K562 (cell line): ENCODE measurements at regions not wholly inside any gene's neighbourhood (a gene's known extent, or its start where the extent isn't known, plus 50 kb on each side); places are given as distances from the start of the nearest gene placed in this dataset.

Source experiments
- ATAC-seq: fragments of 200-7000 bp; cut with Tn5 transposase; 3 replicates; pipeline ENCODE4 v1.9.1; 2020; ENCODE audit warnings: moderate library complexity
- BruUV-seq: library from RNA; stranded (reverse); fragments of 400-500 nt; replicated peaks from 2 replicates; lab custom pipeline; 2021; lab: Mats Ljungman, UMichigan
- CTCF ChIA-PET: fragments of 300-600 bp; formaldehyde crosslinking; extraction: SDS; loops from one replicate; lab custom pipeline; 2021; ENCODE audit warnings: low intra/inter-chr PET ratio; lab: Yijun Ruan, JAX
- POLR2A ChIA-PET: fragments of 300-600, 350-650 bp; sonication (Branson Sonifier 250); formaldehyde crosslinking; extraction: SDS; loops from one replicate; lab custom pipeline; 2021; ENCODE audit warnings: antibody characterized with exemption, inconsistent platforms; lab: Yijun Ruan, JAX
- DNase-seq, 4 experiments: peaks; one replicate each; pipeline versions ENCODE4 v3.0.0 to v3.0.0-alpha.2; 2011 to 2018; ENCODE audit warnings: low spot score in 3 of 4, mixed read lengths in 3 of 4; ENCODE audit errors: extremely low read depth in 1 of 4
- FAIRE-seq: peaks from 2 replicates; lab custom pipeline; 2011; peaks lifted over from hg19 to GRCh38; lab: Jason Lieb, UNC
- H2AFZ ChIP-seq: 2 replicates; pipeline ENCODE4 v1.6.0; 2011; ENCODE audit warnings: low read depth, low read length, control low read depth, inconsistent platforms
- H3K27ac ChIP-seq: fragments of 200-600 bp; 3 replicates; pipeline ENCODE4 v1.8.0; 2011; ENCODE audit warnings: low read depth, mild to moderate bottlenecking, control low read depth, inconsistent platforms, low read length, moderate library complexity, mixed read lengths; ENCODE audit errors: extremely low read depth
- H3K27me3 ChIP-seq, 2 experiments: fragments of 300-600 bp in 1 of 2; 2 replicates in 1 of 2; 3 replicates in 1 of 2; pipeline versions ENCODE4 v1.6.0 to v1.8.0; 2011; ENCODE audit warnings: inconsistent platforms in 2 of 2, low read length in 2 of 2, mild to moderate bottlenecking in 1 of 2, mixed read lengths in 1 of 2, moderate library complexity in 1 of 2; ENCODE audit not compliant: control insufficient read depth in 2 of 2, insufficient read depth in 2 of 2
- H3K36me3 ChIP-seq: fragments of 300-600 bp; 3 replicates; pipeline ENCODE4 v1.8.0; 2011; ENCODE audit warnings: mild to moderate bottlenecking, low read length, inconsistent platforms; ENCODE audit not compliant: control insufficient read depth, insufficient read depth
- H3K4me1 ChIP-seq, 2 experiments: fragments of 200-600 bp in 1 of 2; replicated peaks in 1 of 2; 2 replicates in 1 of 2; 3 replicates in 1 of 2; pipeline versions ENCODE4 v1.5.1 to v1.8.0; 2011; ENCODE audit warnings: inconsistent platforms in 2 of 2, low read length in 2 of 2, mild to moderate bottlenecking in 1 of 2, mixed read lengths in 1 of 2, moderate library complexity in 1 of 2; ENCODE audit not compliant: control insufficient read depth in 2 of 2, insufficient read depth in 2 of 2
- H3K4me2 ChIP-seq: 2 replicates; pipeline ENCODE4 v1.6.1; 2011; ENCODE audit warnings: low read length, control low read depth, inconsistent platforms, mixed read lengths; ENCODE audit not compliant: insufficient read depth
- H3K4me3 ChIP-seq: fragments of 200-600 bp; sonication (generic), shearing (Covaris generic); 2 replicates; pipeline ENCODE4 v1.5.1; 2016; ENCODE audit warnings: control low read depth, inconsistent platforms
- H3K79me2 ChIP-seq: fragments of 200-600 bp; 3 replicates; pipeline ENCODE4 v1.8.0; 2011; ENCODE audit warnings: low read length, inconsistent platforms; ENCODE audit not compliant: control insufficient read depth, insufficient read depth
- H3K9ac ChIP-seq, 2 experiments: 2 replicates each; pipeline versions ENCODE4 v1.6.0 to v1.6.1; 2011; ENCODE audit warnings: low read depth in 2 of 2, low read length in 2 of 2, control low read depth in 1 of 2, inconsistent platforms in 1 of 2, mild to moderate bottlenecking in 1 of 2, mixed read lengths in 1 of 2; ENCODE audit not compliant: insufficient read depth in 1 of 2
- H3K9me1 ChIP-seq: one replicate; pipeline ENCODE4 v1.6.0; 2011; ENCODE audit warnings: inconsistent platforms, mild to moderate bottlenecking, low read length, moderate library complexity; ENCODE audit not compliant: control insufficient read depth, insufficient read depth
- H3K9me3 ChIP-seq: replicated peaks from 2 replicates; pipeline ENCODE4 v1.5.1; 2011; ENCODE audit warnings: low read depth, low read length, inconsistent platforms; ENCODE audit not compliant: control insufficient read depth, insufficient read depth
- H4K20me1 ChIP-seq: replicated peaks from 2 replicates; pipeline ENCODE4 v1.6.1; 2011; ENCODE audit warnings: low read length, inconsistent platforms, mixed read lengths; ENCODE audit not compliant: control insufficient read depth, insufficient read depth
- CTCF ChIP-seq, 3 experiments: IDR thresholded peaks in 2 of 3; conservative IDR thresholded peaks in 1 of 3; 2 replicates each; pipeline ENCODE4 v1.5.1; 2011 to 2012; ENCODE audit warnings: low read length in 3 of 3, mild to moderate bottlenecking in 3 of 3, control low read depth in 2 of 3, improper control_type of control experiment in 1 of 3, inconsistent platforms in 1 of 3, low read depth in 1 of 3, mixed read lengths in 1 of 3, moderate library complexity in 1 of 3; ENCODE audit not compliant: insufficient read depth in 2 of 3
- MTA2 ChIP-seq: fragments of 450-650 bp; IDR thresholded peaks from 2 replicates; pipeline ENCODE4 v1.6.1; 2016; ENCODE audit warnings: low read depth
- PHB2 ChIP-seq: fragments of 450-650 bp; IDR thresholded peaks from 2 replicates; pipeline ENCODE4 v1.6.1; 2017; ENCODE audit warnings: low read depth
- PHF8 ChIP-seq: fragments of 200-600 bp; sonication (generic); IDR thresholded peaks from 2 replicates; pipeline ENCODE4 v1.6.1; 2012; ENCODE audit warnings: mixed run types, mild to moderate bottlenecking, inconsistent platforms, low read length, moderate library complexity, borderline replicate concordance
- RFX7 ChIP-seq: fragments of 250-450 bp; sonication (Bioruptor Pico); IDR thresholded peaks from 2 replicates; pipeline ENCODE4 v1.5.1; 2021; ENCODE audit warnings: mild to moderate bottlenecking
- SMARCA5 ChIP-seq: fragments of 450-650 bp; IDR thresholded peaks from 2 replicates; pipeline ENCODE4 v1.6.1; 2016
- ZBTB17 ChIP-seq: fragments of 450-650 bp; formaldehyde crosslinking; IDR thresholded peaks from 2 replicates; pipeline ENCODE4 v1.4.0; 2020; ENCODE audit warnings: mild to moderate bottlenecking
- ZNF655 ChIP-seq: fragments of 250-450 bp; sonication (Bioruptor Pico); IDR thresholded peaks from 2 replicates; pipeline ENCODE4 v1.5.0; 2021
- ZNF668 ChIP-seq: fragments of 250-450 bp; sonication (Bioruptor Pico); IDR thresholded peaks from 2 replicates; pipeline ENCODE4 v1.8.0; 2022; ENCODE audit warnings: mild to moderate bottlenecking, inconsistent platforms
- WGBS: fragments of 100-300 bp; shearing (Covaris generic); methylation state at CpG from one replicate; pipeline ENCODE4 v1.1.6; 2016; ENCODE audit warnings: low coverage, mixed read lengths; ENCODE audit not compliant: insufficient coverage; ENCODE audit errors: missing lambda C conversion rate; 5-methylcytosine and 5-hydroxymethylcytosine counted together
- in situ Hi-C: fragments of 300-500 bp; cut with MboI; formaldehyde crosslinking; loops from 4 replicates; pipeline ENCODE4 v1.15.0; 2018; ENCODE audit warnings: inconsistent platforms, mixed read lengths
- intact Hi-C: fragments of 100-400 bp; cut with micrococcal nuclease; formaldehyde crosslinking; loops from 2 replicates; pipeline ENCODE4 v1.14.2; 2022
- TF ChIP-seq, protein P1 (sequence below): fragments of 450-650 bp; IDR thresholded peaks from 2 replicates; pipeline ENCODE4 v1.6.1; 2016; ENCODE audit warnings: mild to moderate bottlenecking, moderate library complexity

DNA sequence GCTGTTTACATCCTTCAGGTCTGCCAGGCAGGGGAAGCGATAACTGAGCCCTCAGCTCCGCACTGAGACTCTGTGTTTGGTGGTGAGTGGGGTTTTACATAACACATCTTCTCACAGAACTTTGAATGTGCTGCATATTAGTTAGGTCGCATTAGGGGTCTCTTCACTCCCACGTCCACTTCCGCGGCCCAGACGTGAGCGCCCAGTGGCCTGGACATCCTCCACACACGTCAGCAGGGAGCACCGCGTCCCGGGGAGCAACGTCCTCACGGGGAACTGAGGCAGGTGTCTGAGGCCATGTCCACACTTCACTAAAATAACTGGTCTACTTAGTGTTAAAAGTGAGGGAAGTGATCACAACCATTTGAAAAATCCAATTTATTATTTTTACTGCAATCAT lies 100.4 kb upstream of the SATB2 start:
- CTCF ChIA-PET: no interaction called here
- Histone ChIP-seq H3K79me2 (no peaks in the 10 kb centered on the region), H3K27me3 (peaks cover 0 to 21% of the 10 kb centered on the region in 2 experiments; a peak in 3 of 5 replicates), H3K9me3 (no peaks in the 10 kb centered on the region), H2AFZ (no peak overlapping the region), H3K9me1 (no peaks in the 10 kb centered on the region), H4K20me1 (no peaks in the 10 kb centered on the region), H3K4me2 (no peak overlapping the region), H3K27ac (no peak overlapping the region), H3K36me3 (no peaks in the 10 kb centered on the region), H3K9ac (no peak overlapping the region), H3K4me1 (no peaks in the 10 kb centered on the region; a peak in 1 of 5 replicates), H3K4me3 (no peak overlapping the region)
- no TSS peak for BruUV-seq
- ATAC-seq: no peak
- in situ Hi-C loops (no loop called here), intact Hi-C loops (no loop called here)
- FAIRE-seq: no peak
- 5% methylated on average over 11 of the region's 14 CpGs for WGBS
- POLR2A ChIA-PET: no interaction called here
- no peak for DNase-seq
- no peak for TF ChIP-seq ZNF668 (CRISPR knock-in tag)
- TF ChIP-seq, protein P1, sequence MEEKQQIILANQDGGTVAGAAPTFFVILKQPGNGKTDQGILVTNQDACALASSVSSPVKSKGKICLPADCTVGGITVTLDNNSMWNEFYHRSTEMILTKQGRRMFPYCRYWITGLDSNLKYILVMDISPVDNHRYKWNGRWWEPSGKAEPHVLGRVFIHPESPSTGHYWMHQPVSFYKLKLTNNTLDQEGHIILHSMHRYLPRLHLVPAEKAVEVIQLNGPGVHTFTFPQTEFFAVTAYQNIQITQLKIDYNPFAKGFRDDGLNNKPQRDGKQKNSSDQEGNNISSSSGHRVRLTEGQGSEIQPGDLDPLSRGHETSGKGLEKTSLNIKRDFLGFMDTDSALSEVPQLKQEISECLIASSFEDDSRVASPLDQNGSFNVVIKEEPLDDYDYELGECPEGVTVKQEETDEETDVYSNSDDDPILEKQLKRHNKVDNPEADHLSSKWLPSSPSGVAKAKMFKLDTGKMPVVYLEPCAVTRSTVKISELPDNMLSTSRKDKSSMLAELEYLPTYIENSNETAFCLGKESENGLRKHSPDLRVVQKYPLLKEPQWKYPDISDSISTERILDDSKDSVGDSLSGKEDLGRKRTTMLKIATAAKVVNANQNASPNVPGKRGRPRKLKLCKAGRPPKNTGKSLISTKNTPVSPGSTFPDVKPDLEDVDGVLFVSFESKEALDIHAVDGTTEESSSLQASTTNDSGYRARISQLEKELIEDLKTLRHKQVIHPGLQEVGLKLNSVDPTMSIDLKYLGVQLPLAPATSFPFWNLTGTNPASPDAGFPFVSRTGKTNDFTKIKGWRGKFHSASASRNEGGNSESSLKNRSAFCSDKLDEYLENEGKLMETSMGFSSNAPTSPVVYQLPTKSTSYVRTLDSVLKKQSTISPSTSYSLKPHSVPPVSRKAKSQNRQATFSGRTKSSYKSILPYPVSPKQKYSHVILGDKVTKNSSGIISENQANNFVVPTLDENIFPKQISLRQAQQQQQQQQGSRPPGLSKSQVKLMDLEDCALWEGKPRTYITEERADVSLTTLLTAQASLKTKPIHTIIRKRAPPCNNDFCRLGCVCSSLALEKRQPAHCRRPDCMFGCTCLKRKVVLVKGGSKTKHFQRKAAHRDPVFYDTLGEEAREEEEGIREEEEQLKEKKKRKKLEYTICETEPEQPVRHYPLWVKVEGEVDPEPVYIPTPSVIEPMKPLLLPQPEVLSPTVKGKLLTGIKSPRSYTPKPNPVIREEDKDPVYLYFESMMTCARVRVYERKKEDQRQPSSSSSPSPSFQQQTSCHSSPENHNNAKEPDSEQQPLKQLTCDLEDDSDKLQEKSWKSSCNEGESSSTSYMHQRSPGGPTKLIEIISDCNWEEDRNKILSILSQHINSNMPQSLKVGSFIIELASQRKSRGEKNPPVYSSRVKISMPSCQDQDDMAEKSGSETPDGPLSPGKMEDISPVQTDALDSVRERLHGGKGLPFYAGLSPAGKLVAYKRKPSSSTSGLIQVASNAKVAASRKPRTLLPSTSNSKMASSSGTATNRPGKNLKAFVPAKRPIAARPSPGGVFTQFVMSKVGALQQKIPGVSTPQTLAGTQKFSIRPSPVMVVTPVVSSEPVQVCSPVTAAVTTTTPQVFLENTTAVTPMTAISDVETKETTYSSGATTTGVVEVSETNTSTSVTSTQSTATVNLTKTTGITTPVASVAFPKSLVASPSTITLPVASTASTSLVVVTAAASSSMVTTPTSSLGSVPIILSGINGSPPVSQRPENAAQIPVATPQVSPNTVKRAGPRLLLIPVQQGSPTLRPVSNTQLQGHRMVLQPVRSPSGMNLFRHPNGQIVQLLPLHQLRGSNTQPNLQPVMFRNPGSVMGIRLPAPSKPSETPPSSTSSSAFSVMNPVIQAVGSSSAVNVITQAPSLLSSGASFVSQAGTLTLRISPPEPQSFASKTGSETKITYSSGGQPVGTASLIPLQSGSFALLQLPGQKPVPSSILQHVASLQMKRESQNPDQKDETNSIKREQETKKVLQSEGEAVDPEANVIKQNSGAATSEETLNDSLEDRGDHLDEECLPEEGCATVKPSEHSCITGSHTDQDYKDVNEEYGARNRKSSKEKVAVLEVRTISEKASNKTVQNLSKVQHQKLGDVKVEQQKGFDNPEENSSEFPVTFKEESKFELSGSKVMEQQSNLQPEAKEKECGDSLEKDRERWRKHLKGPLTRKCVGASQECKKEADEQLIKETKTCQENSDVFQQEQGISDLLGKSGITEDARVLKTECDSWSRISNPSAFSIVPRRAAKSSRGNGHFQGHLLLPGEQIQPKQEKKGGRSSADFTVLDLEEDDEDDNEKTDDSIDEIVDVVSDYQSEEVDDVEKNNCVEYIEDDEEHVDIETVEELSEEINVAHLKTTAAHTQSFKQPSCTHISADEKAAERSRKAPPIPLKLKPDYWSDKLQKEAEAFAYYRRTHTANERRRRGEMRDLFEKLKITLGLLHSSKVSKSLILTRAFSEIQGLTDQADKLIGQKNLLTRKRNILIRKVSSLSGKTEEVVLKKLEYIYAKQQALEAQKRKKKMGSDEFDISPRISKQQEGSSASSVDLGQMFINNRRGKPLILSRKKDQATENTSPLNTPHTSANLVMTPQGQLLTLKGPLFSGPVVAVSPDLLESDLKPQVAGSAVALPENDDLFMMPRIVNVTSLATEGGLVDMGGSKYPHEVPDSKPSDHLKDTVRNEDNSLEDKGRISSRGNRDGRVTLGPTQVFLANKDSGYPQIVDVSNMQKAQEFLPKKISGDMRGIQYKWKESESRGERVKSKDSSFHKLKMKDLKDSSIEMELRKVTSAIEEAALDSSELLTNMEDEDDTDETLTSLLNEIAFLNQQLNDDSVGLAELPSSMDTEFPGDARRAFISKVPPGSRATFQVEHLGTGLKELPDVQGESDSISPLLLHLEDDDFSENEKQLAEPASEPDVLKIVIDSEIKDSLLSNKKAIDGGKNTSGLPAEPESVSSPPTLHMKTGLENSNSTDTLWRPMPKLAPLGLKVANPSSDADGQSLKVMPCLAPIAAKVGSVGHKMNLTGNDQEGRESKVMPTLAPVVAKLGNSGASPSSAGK: no peak
- TF ChIP-seq PHF8: no peak
- TF ChIP-seq MTA2: no peak
- TF ChIP-seq RFX7: no peak
- TF ChIP-seq CTCF (IDR thresholded peaks at IDR 0.05 in 2 of 3, conservative IDR thresholded peaks at IDR 0.05 in 1 of 3; ENCODE audit: insufficient read depth in 2 of 3, low read depth in 1 of 3, low read length in 3 of 3): no peak
- no peak for TF ChIP-seq PHB2
- no peak for TF ChIP-seq ZNF655 (CRISPR knock-in tag)
- TF ChIP-seq ZBTB17 (CRISPR knock-in tag): no peak
- TF ChIP-seq SMARCA5: no peak
